ENCODE measurements at regions not wholly inside any gene's neighbourhood (a gene's known extent, or its start where the extent isn't known, plus 50 kb on each side); places are given as distances from the start of the nearest gene placed in this dataset.

DNA sequence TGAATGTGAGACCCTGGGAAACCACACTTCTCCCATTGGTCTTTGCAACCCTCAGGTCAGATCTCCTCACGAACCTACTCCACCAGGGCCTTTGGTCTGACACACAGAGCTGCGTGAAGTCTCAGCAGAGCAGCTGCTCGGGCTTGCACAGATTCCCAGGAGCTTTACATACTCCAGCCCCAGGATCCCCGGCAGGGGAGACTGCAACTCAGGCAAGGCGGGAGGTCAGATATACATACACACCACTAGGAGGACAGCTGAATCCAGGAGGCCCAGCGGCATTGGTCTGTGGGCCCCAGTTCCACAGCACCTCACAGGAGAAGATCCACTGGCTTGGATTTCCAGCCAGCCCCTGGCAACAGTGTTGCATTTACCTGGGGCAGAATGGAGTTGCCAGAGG lies 239.2 kb downstream of the GPAM start:
- intact Hi-C loops (cut with DNase I) = no loop called here
- DNase-seq (no peak), ATAC-seq (no peak)
- H3K4me3 ChIP-seq = no peak overlapping the region
- no peak overlapping the region for H3K27ac ChIP-seq
- no peaks in the 10 kb centered on the region for H3K27me3 ChIP-seq
- H3K4me1 ChIP-seq = no peaks in the 10 kb centered on the region
- no peaks in the 10 kb centered on the region for H3K36me3 ChIP-seq
- H3K9me3 ChIP-seq = peaks cover 0 to 7% of the 10 kb centered on the region in 2 donors
- TF ChIP-seq, protein P1, sequence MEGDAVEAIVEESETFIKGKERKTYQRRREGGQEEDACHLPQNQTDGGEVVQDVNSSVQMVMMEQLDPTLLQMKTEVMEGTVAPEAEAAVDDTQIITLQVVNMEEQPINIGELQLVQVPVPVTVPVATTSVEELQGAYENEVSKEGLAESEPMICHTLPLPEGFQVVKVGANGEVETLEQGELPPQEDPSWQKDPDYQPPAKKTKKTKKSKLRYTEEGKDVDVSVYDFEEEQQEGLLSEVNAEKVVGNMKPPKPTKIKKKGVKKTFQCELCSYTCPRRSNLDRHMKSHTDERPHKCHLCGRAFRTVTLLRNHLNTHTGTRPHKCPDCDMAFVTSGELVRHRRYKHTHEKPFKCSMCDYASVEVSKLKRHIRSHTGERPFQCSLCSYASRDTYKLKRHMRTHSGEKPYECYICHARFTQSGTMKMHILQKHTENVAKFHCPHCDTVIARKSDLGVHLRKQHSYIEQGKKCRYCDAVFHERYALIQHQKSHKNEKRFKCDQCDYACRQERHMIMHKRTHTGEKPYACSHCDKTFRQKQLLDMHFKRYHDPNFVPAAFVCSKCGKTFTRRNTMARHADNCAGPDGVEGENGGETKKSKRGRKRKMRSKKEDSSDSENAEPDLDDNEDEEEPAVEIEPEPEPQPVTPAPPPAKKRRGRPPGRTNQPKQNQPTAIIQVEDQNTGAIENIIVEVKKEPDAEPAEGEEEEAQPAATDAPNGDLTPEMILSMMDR (IDR thresholded peaks at IDR 0.05) = no peak

DNA sequence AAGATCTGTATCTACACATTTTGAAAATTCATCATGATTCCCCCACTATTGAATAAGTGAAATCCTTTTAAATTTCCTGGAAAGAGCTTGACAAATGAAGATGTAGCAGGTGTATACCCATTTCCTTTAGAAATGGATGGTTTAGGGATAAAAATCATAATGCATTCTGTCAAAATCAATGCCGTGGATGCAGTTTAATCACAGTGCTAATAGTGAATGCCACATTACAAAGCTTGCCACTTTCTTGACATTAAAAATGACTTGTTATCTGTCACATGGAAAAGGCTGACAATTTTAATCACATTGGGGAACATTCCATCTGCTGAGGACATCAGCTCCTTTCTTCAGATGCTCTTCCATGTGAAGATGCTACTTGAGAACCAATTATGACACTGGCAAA lies 229.6 kb downstream of the GPAM start:
- ATAC-seq = no peak
- Histone ChIP-seq H3K4me3 (no peak overlapping the region), H3K27ac (no peak overlapping the region), H3K4me1 (no peaks in the 10 kb centered on the region), H3K9me3 (peaks cover 0 to 23% of the 10 kb centered on the region in 2 donors), H3K36me3 (no peaks in the 10 kb centered on the region), H3K27me3 (no peaks in the 10 kb centered on the region)
- DNase-seq = no peak
- intact Hi-C loops (cut with DNase I) = no loop called here
- TF ChIP-seq, protein P1 (IDR thresholded peaks at IDR 0.05) = no peak

DNA sequence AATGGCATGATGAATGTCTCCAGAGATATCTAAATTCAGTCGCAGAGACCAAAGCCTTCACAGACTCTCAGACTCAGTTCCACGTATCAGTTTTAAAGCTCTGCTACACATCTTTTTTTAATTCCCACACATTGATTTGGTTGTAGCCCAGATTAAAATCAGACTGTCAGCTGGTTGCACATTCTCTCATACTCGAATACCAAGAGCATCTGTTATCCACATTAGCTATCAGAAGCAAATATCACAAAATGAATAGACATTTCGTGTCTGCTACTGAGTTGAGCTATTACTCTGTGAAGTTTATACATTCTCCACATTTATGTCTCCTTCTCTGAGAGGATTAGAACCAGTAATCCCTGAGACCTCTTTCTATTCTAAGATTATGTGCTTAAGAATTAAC lies 229.2 kb downstream of the GPAM start:
- Histone ChIP-seq H3K36me3 (no peaks in the 10 kb centered on the region), H3K27ac (no peak overlapping the region), H3K9me3 (peaks cover 0 to 23% of the 10 kb centered on the region in 2 donors), H3K4me1 (no peaks in the 10 kb centered on the region), H3K27me3 (no peaks in the 10 kb centered on the region), H3K4me3 (no peak overlapping the region)
- intact Hi-C loops (cut with DNase I) = no loop called here
- TF ChIP-seq, protein P1 (IDR thresholded peaks at IDR 0.05) = no peak
- no peak for DNase-seq
- ATAC-seq = no peak

DNA sequence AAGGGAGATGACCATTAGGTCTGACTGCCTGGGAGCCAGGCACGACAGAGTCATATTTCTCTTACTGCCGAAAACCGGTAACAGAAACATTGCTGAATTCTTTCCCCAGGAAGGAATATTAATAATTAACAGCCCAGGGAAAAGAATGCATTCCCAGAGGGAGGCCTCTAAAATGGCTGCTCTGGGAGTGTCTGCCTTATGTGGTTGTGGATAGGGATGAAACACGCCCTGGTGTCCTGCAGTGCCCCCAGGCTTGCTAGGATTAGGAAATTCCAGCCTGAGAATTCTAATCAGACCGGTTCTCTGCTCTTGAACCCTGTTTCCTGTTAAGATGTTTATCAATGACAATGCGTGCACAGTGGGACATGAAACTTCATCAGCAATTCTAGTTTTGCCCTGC lies 226.7 kb downstream of the GPAM start:
- ATAC-seq = no peak

DNA sequence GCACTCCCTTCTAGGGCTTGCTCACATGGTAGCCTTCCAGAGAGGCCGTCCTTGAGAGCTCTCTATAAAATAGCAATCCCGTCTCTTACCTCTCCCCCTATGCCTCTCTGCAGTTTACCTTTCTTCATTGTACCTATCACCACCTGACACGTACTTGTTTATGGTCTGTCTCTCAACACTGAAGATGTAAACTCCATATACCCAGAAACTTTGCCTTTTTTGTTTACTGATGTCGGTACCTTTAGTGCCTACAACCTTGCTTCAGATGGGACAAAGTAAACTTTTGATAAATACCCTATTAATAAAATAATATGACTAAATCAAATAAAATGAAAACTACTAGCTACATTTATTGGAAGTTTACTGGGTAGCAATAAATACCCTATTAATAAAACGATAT lies 220.6 kb downstream of the GPAM start:
- TF ChIP-seq, protein P1 (IDR thresholded peaks at IDR 0.05) = no peak
- no peaks in the 10 kb centered on the region for H3K4me1 ChIP-seq
- H3K4me3 ChIP-seq = no peak overlapping the region
- ATAC-seq = no peak
- no peaks in the 10 kb centered on the region for H3K36me3 ChIP-seq
- no peaks in the 10 kb centered on the region for H3K9me3 ChIP-seq
- no peaks in the 10 kb centered on the region for H3K27me3 ChIP-seq
- no peak overlapping the region for H3K27ac ChIP-seq
- no peak for DNase-seq
- intact Hi-C loops (cut with DNase I) = no loop called here

More for the DNA sequence above, 226.7 kb downstream of the GPAM start:
- no peak for DNase-seq
- Histone ChIP-seq H3K4me3 (no peak overlapping the region), H3K27me3 (no peaks in the 10 kb centered on the region), H3K4me1 (no peaks in the 10 kb centered on the region), H3K27ac (no peak overlapping the region), H3K36me3 (no peaks in the 10 kb centered on the region), H3K9me3 (peaks cover 0 to 19% of the 10 kb centered on the region in 2 donors)
- intact Hi-C loops (cut with DNase I) = no loop called here
- TF ChIP-seq, protein P1 (IDR thresholded peaks at IDR 0.05) = no peak
